ENCODE measurements at regions not wholly inside any gene's neighbourhood (a gene's known extent, or its start where the extent isn't known, plus 50 kb on each side); places are given as distances from the start of the nearest gene placed in this dataset.

DNA sequence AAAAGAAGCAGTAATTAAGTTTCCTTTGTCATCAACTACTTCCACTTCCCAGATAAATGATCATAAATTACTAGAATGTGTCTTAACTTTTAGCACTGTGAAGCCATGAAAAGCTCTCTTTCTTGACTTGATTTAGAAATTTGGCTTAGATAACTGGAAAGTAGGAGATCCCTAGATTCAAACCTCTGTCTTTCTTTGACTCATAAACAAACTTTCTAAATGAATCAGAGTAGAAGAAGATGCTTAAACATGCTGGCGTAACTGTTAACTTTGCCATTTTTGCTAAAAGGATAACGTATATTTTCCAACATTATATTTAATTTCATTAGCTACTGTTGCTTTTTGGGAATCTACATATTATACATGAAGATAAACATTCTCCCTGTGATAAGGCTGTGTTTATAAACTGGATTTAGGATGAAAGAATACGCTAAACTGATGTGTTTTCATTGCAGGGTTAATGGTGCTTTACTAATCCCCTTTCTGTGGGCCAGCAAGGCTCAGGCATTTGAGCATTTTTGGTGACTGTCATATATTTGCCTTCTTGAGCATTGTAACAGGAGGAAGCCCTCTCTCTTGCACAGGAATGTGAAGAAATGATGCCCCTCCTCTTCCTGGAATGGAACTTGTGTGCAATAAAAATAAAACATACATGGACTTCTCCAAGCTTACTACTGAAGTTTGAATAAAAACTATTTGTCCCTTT, 301.4 kb downstream of the BMP4 start:
- no peak for TF ChIP-seq POLR2A (IDR thresholded peaks at IDR 0.05; ENCODE audit: low read depth, low read length)
- TF ChIP-seq POLR2AphosphoS5 (IDR thresholded peaks at IDR 0.05; ENCODE audit: low read depth, low read length) = no peak
- TF ChIP-seq TAF1 (IDR thresholded peaks at IDR 0.05; ENCODE audit: low read depth, low read length) = no peak
- TF ChIP-seq POU2F2 (IDR thresholded peaks at IDR 0.05; ENCODE audit: low read depth, low read length) = no peak
- TF ChIP-seq SPI1 (IDR thresholded peaks at IDR 0.05; ENCODE audit: low read depth, low read length) = no peak
